Ureter (tissue), 1 donor: ENCODE measurements at regions not wholly inside any gene's neighbourhood (a gene's known extent, or its start where the extent isn't known, plus 50 kb on each side); places are given as distances from the start of the nearest gene placed in this dataset.

Experiments used
- DNase-seq: peaks from one replicate; pipeline ENCODE4 v3.0.0-alpha.2; 2020; ENCODE audit warnings: low spot score
- donor health status: DM: yes; HTN: yes; CAD: no.

DNA sequence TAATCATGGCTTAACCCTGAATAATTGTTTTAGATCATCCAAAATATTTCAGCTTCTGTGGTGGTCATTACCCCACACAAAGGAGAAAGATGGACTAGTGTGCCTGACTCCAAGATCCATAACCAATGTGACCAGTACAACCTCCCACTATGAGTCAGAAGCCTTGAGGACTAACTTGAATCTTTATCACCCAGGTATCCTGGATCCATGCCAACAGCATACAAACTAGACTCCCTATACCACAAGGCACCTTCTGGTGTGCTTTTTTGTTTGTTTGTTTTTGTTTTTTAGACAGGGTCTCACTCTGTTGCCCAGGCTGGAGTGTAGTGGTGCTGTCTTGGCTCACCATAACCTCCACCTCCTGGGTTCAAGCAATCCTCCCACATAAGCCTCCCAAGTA lies 317.7 kb downstream of the VPS13C start:
- no peak for DNase-seq

GRCh38 chr15:61736790-61737189 lies 323.5 kb downstream of the VPS13C start:
- DNase-seq = no peak

DNA sequence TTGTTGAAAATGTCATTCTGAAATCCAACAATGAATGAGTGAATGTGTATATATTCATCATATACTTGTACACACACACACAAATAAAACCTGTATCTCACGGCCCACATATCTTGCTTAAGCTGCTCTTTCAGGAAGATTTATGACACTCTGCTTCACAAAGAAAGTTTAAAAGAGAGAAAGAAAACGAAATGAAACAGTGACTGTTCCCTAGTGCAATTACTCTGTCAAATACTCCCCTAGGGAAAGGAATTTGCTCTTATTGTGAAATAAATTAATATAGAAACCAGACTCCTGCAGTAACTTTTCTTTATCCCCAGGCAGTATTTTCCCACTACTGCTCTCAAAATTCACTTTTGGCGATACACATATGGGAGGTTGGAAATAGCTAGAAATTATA lies 329.1 kb downstream of the VPS13C start:
- DNase-seq = no peak

DNA sequence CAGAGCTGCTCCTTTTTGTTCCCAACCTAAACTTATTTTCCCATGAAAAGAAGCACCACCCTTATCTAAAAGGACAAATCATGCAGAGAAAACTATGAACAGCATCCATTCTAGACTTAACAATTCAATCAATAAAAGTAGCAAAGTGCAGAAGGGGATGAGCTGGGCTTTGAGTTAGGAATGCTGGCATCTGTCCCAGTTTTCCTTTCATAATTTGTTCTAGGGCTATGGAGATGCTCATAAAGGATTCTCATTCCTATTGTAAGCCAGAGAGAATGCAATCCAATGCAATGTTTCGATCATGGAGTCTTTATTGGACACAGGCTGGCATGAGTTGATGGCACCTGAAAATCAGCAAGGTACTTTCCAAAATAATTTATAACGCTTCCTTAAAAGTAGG lies 330.6 kb downstream of the VPS13C start:
- no peak for DNase-seq

- no peak for DNase-seq
Observed at GRCh38 chr15:61726166-61726565, 334.1 kb downstream of the VPS13C start.

- DNase-seq = no peak
Observed at GRCh38 chr15:61725251-61725650, 335.0 kb downstream of the VPS13C start.

- no peak for DNase-seq
Observed at GRCh38 chr15:61724251-61724939, 335.9 kb downstream of the VPS13C start.

DNA sequence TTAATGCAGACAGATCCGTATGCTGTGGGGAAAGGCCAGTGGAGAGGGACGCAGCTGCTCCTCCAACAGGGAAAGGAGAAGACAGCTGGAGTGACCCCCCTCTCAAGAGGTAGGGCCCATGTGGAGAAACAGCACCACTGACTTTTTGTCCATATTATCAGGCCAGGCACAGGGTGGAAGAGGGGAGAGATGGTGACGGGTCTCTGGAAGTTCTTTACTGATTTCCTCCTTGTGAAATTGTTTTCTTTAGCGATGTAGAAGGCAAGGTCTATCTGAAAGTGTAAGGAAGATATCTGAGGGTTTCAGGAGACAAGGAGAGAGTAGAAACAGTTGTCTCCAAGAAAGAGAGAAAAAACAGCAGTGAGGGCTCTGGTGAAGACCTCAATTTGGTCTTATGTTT lies 338.8 kb downstream of the VPS13C start:
- DNase-seq = no peak

GRCh38 chr15:61720197-61720704 lies 340.0 kb downstream of the VPS13C start:
- no peak for DNase-seq

DNA sequence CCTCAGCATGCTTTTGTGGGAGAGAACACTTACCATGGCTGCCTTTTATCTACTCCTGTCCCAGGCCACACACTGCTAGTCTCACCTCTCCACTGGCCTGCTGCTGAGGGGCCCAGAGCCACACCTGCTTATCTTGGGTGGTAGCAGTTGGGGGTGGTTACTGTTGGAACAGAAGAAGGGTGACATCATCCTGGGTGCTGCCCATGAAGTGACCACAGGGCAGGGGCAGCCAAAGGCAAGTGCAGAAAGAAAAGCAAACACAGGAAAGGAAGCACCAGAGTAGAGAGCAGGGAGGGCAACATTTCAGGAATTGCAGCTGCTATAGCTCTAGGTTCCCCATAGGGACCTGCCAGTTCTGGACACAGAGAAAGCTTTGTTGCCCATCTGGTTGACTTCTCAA lies 345.2 kb downstream of the VPS13C start:
- DNase-seq = no peak

- no peak for DNase-seq
Observed at GRCh38 chr15:61712129-61712759, 348.0 kb downstream of the VPS13C start.

GRCh38 chr15:61702224-61703020 lies 357.8 kb downstream of the VPS13C start:
- no peak for DNase-seq

DNA sequence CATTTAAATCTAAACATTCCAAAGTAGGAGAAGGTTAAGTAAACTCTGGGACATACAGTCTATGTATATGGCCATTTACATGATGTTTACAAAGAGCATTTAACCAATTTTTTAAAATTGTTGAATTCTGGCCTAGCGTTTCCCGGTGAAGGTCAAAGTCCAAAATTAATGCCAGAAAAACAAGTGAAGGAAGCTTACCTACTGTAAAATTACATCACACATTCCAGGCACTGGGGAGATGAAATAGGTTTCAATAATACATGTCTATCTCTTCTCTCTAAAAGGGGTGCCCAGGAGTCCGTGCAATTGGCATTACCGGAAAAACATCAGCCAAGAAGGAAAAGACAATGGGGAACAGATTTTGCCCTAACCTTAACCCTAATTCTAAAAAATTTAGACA lies 358.8 kb downstream of the VPS13C start:
- DNase-seq = no peak

GRCh38 chr15:61700803-61701202 lies 359.4 kb downstream of the VPS13C start:
- no peak for DNase-seq

DNA sequence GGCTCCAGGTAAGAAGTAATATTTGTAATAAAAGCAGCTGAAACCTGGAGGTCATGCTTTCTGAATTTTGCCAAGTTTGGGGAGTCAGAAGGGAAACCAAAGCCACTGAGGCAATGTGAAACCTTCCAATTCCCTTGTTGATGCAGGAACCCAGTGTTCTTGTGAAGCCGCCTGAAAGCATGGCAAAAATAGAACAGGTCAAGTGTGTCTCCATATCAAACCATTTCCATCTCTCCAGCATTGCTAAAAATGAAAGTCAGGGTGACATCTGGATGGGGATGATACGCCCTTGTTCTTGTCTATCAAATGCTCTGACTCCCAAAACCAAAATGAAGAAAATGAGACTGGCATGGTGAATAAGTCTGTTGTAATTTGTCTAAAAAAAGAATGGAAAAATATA lies 362.5 kb downstream of the VPS13C start:
- no peak for DNase-seq

DNA sequence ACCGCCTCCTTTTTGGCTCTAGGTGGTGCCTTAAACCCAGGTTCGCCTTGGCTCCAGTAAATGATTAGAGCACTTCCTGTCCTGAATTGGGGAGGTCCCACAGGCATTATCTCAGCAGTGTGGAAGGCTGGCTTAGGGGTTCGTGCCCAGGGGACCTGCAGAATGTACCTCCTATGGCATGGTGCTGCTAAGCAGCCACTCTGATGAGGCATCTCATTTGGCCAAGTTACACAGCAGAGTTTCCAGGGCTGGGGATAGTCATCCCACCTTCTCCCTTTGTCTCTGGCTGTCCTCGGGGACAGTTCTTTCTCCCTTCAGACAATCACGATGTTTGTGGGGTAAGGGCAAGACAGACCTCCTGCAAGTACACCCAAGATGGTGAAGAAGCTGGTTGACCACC lies 371.2 kb downstream of the VPS13C start:
- no peak for DNase-seq

GRCh38 chr15:61687651-61688050 lies 372.6 kb downstream of the VPS13C start:
- no peak for DNase-seq

DNA sequence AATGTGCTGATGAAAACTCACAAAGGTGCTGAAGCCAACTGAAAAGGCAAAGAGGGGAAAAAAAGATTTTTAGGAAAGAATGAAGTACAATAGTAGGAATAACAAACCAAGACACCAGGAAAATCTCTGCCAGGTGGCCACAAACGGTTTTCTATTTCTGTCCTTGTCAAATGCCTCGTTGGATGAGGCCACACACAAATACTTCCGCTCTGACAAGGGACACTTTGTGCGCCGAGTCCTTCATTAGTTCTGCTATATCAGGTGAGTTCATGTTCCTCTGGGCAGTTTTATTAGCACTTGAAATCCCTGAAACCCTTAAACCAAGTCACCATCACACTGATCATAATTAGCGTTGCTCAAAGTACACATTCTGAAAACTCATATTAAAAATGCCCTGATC lies 373.1 kb downstream of the VPS13C start:
- no peak for DNase-seq

DNA sequence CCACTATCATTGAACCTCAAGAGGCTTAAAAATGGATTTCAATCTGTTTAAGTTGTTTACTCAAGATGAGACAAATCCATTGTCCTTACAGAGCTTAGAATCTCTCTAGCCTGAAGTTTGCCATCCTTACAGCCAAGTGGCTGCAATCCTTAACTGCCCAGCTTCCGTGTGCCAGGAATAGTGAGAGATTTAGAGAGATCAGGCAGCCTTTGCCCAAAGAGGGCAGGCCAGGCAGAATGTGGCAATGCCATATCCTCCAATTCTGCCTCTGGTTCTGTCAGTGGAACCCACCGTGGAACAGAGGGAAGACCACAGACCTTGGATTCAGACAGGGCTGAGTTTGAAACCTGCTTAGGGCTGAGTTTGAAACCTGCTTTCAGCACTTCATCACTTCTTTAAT lies 374.3 kb downstream of the VPS13C start:
- DNase-seq = no peak

DNA sequence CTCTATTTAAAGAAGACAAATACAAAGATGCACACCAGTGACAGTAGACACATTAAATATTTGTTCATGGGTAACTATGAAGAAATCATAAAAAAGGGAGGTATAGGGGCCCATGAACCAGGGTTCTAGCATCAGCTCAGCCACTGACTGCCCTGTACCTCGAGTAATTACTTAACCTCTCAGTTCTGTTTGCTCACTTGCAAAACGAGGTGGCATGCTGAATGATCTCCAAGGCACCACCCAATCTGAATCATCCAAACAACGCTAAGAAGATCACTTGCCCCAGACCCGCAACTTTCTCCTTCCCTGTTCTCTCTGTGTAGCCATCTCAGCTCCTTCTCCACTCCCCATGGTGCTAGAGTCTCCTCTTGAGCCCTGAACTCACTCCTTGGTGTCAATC lies 374.7 kb downstream of the VPS13C start:
- no peak for DNase-seq

GRCh38 chr15:61684749-61685467 lies 375.3 kb downstream of the VPS13C start:
- no peak for DNase-seq
